SK-N-SH (cell line): ENCODE measurements at regions not wholly inside any gene's neighbourhood (a gene's known extent, or its start where the extent isn't known, plus 50 kb on each side); places are given as distances from the start of the nearest gene placed in this dataset.

Experiments used
- CTCF ChIA-PET: fragments of 300-600, 350-600 bp; formaldehyde crosslinking; extraction: SDS; loops from one replicate; lab custom pipeline; 2021; lab: Yijun Ruan, JAX
- POLR2A ChIA-PET: fragments of 350-600 bp; sonication (Branson Sonifier 250); formaldehyde crosslinking; extraction: SDS; loops from one replicate; lab custom pipeline; 2020; ENCODE audit warnings: antibody characterized with exemption, inconsistent platforms; lab: Yijun Ruan, JAX
- DNase-seq: peaks from one replicate; pipeline ENCODE4 v3.0.0; 2012
- H2AFZ ChIP-seq: fragments of 200-600 bp; sonication (generic); 2 replicates; pipeline ENCODE4 v1.8.1; 2016; ENCODE audit warnings: antibody characterized with exemption, mild to moderate bottlenecking, low read depth
- H3F3A ChIP-seq: fragments of 200-600 bp; sonication (generic); replicated peaks from 2 replicates; pipeline ENCODE3; 2016; ENCODE audit warnings: antibody characterized with exemption, mild to moderate bottlenecking; ENCODE audit not compliant: insufficient read depth
- H3K27ac ChIP-seq, 2 experiments: fragments of 200-500 bp in 1 of 2; fragments of 200-600 bp in 1 of 2; sonication (Bioruptor generic) in 1 of 2; sonication (generic), shearing (Covaris generic) in 1 of 2; 2 replicates each; pipeline versions ENCODE4 v1.5.1 to v1.6.1; 2014 to 2016; ENCODE audit warnings: low read depth in 2 of 2, inconsistent platforms in 1 of 2, low read length in 1 of 2, mild to moderate bottlenecking in 1 of 2, mixed read lengths in 1 of 2
- H3K27me3 ChIP-seq: fragments of 200-600 bp; sonication (generic), shearing (Covaris generic); 2 replicates; pipeline ENCODE4 v1.6.1; 2016; ENCODE audit warnings: mixed run types; ENCODE audit not compliant: insufficient read depth
- H3K36me3 ChIP-seq, 2 experiments: fragments of 200-500 bp in 1 of 2; fragments of 200-600 bp in 1 of 2; sonication (Bioruptor generic) in 1 of 2; sonication (generic) in 1 of 2; replicated peaks in 1 of 2; 2 replicates each; pipeline versions ENCODE3 to v1.5.1; 2014 to 2016; ENCODE audit warnings: low read length in 1 of 2, mild to moderate bottlenecking in 1 of 2; ENCODE audit not compliant: insufficient read depth in 2 of 2, control insufficient read depth in 1 of 2
- H3K4me1 ChIP-seq, 2 experiments: fragments of 200-500 bp in 1 of 2; fragments of 200-600 bp in 1 of 2; sonication (Bioruptor generic) in 1 of 2; sonication (generic), shearing (Covaris generic) in 1 of 2; 2 replicates each; pipeline versions ENCODE4 v1.5.1 to v1.6.1; 2014 to 2016; ENCODE audit warnings: low read depth in 1 of 2, low read length in 1 of 2, mixed run types in 1 of 2; ENCODE audit not compliant: insufficient read depth in 2 of 2, control insufficient read depth in 1 of 2
- H3K4me2 ChIP-seq: fragments of 200-600 bp; sonication (generic), shearing (Covaris generic); 2 replicates; pipeline ENCODE4 v1.6.1; 2017; ENCODE audit warnings: mixed run types
- H3K4me3 ChIP-seq, 2 experiments: fragments of 200-500 bp in 1 of 2; fragments of 200-600 bp in 1 of 2; sonication (Bioruptor generic) in 1 of 2; sonication (generic), shearing (Covaris generic) in 1 of 2; 2 replicates each; pipeline versions ENCODE4 v1.5.1 to v1.8.1; 2014 to 2016; ENCODE audit warnings: low read depth in 2 of 2, inconsistent platforms in 1 of 2, low read length in 1 of 2, mild to moderate bottlenecking in 1 of 2, mixed read lengths in 1 of 2, moderate library complexity in 1 of 2
- H3K79me2 ChIP-seq: fragments of 200-600 bp; sonication (generic); 2 replicates; pipeline ENCODE4 v1.8.1; 2017; ENCODE audit warnings: mild to moderate bottlenecking; ENCODE audit not compliant: insufficient read depth
- H3K9ac ChIP-seq: fragments of 200-600 bp; sonication (generic); 2 replicates; pipeline ENCODE4 v1.6.1; 2017; ENCODE audit warnings: mixed run types
- H3K9me2 ChIP-seq: fragments of 200-600 bp; sonication (generic); 2 replicates; pipeline ENCODE4 v1.6.1; 2017; ENCODE audit warnings: mixed run types
- H3K9me3 ChIP-seq: fragments of 200-600 bp; sonication (generic); 2 replicates; pipeline ENCODE4 v1.6.1; 2017; ENCODE audit warnings: mixed run types, mild to moderate bottlenecking, moderate library complexity
- H4K20me1 ChIP-seq: fragments of 200-600 bp; sonication (generic); 2 replicates; pipeline ENCODE4 v1.6.1; 2017; ENCODE audit warnings: mild to moderate bottlenecking, mixed run types; ENCODE audit not compliant: insufficient read depth
- CHD2 ChIP-seq: fragments of 150-350 bp; IDR thresholded peaks from 2 replicates; pipeline ENCODE4 v1.6.1; 2018; ENCODE audit warnings: low read length; ENCODE audit not compliant: partially characterized antibody
- CTCF ChIP-seq: fragments of 200-600 bp; sonication (generic); IDR thresholded peaks from 2 replicates; pipeline ENCODE4 v1.6.1; 2017; ENCODE audit warnings: antibody characterized with exemption, mild to moderate bottlenecking, moderate library complexity
- ELF1 ChIP-seq: IDR thresholded peaks from 2 replicates; pipeline ENCODE4 v1.4.0; 2012
- EZH2phosphoT487 ChIP-seq: fragments of 200-600 bp; sonication (generic); IDR thresholded peaks from 2 replicates; pipeline ENCODE4 v1.6.1; 2017; ENCODE audit warnings: low read depth, mixed run types, mild to moderate bottlenecking, antibody characterized with exemption, moderate library complexity, borderline replicate concordance
- FOXJ3 ChIP-seq: sonication (generic); formaldehyde crosslinking; IDR thresholded peaks from 2 replicates; pipeline ENCODE4 v1.5.1; 2020; ENCODE audit warnings: mild to moderate bottlenecking, missing genetic modification reagents
- FOXM1 ChIP-seq: IDR thresholded peaks from 2 replicates; pipeline ENCODE4 v1.4.0; 2012; ENCODE audit warnings: low read depth, mild to moderate bottlenecking
- GABPA ChIP-seq: IDR thresholded peaks from 2 replicates; pipeline ENCODE4 v1.4.0; 2012; ENCODE audit warnings: low read depth, mild to moderate bottlenecking
- NFIC ChIP-seq: IDR thresholded peaks from 2 replicates; pipeline ENCODE4 v1.4.0; 2012; ENCODE audit warnings: borderline replicate concordance
- POLR2AphosphoS5 ChIP-seq: IDR thresholded peaks from 2 replicates; pipeline ENCODE4 v1.6.1; 2012; ENCODE audit warnings: low read depth, low read length
- RAD21 ChIP-seq: IDR thresholded peaks from 2 replicates; pipeline ENCODE4 v1.6.1; 2012; ENCODE audit warnings: mild to moderate bottlenecking, low read length
- RCOR1 ChIP-seq: fragments of 150-350 bp; IDR thresholded peaks from 2 replicates; pipeline ENCODE4 v1.6.1; 2017; ENCODE audit warnings: antibody characterized with exemption, low read length
- RFX5 ChIP-seq: IDR thresholded peaks from 2 replicates; pipeline ENCODE4 v1.6.1; 2012; ENCODE audit warnings: mild to moderate bottlenecking, improper control_type of control experiment, low read length
- SMC3 ChIP-seq: IDR thresholded peaks from 2 replicates; pipeline ENCODE4 v1.6.1; 2012; ENCODE audit warnings: low read depth, low read length, improper control_type of control experiment
- TAF1 ChIP-seq: IDR thresholded peaks from 2 replicates; pipeline ENCODE4 v1.6.1; 2012; ENCODE audit warnings: low read depth, mild to moderate bottlenecking, low read length, moderate library complexity, borderline replicate concordance
- TCF12 ChIP-seq: IDR thresholded peaks from 2 replicates; pipeline ENCODE4 v1.4.0; 2012
- YY1 ChIP-seq: IDR thresholded peaks from 2 replicates; pipeline ENCODE4 v1.4.0; 2012; ENCODE audit warnings: low read depth, mild to moderate bottlenecking
- ZBTB33 ChIP-seq: IDR thresholded peaks from 2 replicates; pipeline ENCODE4 v1.4.0; 2012; ENCODE audit warnings: low read depth, borderline replicate concordance
- WGBS: methylation state at CpG from one replicate; pipeline ENCODE4 v1.1.6; 2017; ENCODE audit warnings: low lambda C conversion rate; 5-methylcytosine and 5-hydroxymethylcytosine counted together
- TF ChIP-seq, protein P1 (sequence below): fragments of 150-350 bp; IDR thresholded peaks from 2 replicates; pipeline ENCODE4 v1.6.1; 2017; ENCODE audit warnings: antibody characterized with exemption, low read length, low read depth, borderline replicate concordance

DNA sequence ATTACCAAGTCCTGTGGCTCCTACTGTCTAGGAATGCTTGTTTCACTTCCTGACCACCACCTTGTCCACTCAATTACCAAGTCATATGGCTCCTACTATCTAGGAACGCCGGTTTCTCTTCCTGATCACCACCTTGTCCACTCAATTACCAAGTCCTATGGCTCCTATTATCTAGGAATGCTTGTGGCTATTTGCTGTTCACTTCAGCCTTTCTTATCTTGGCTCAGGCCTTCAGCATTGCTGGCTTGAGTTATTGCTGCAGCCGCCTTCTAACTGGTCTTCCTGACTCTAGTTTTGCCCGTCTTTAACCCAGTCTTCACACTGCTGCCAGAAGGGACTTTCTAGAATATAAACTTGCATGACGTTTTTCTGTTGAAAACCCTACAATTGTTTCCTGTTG is 82.5 kb upstream of the GAREM1 start:
- no peaks in the 10 kb centered on the region for H3F3A ChIP-seq
- H3K4me2 ChIP-seq, result no peak overlapping the region
- no peaks in the 10 kb centered on the region for H3K9me3 ChIP-seq
- CTCF ChIA-PET, result interaction anchor here (0.7 to 10.9 kb wide), 12 partner anchors 11 to 424 kb away, joined by 3 to 182 read pairs (median 6); partner anchors contain the start of gene GAREM1
- H3K9ac ChIP-seq, result no peak overlapping the region
- no peak overlapping the region for H3K4me3 ChIP-seq
- no peaks in the 10 kb centered on the region for H4K20me1 ChIP-seq
- POLR2A ChIA-PET, result no interaction called here
- no peak overlapping the region for H3K27ac ChIP-seq
- WGBS, result 52% methylated on average over 5 of the region's 5 CpGs
- H3K36me3 ChIP-seq, result no peaks in the 10 kb centered on the region
- no peaks in the 10 kb centered on the region for H3K9me2 ChIP-seq
- H2AFZ ChIP-seq, result no peak overlapping the region
- TF ChIP-seq FOXM1 (no peak), RFX5 (no peak), TAF1 (no peak), RCOR1 (no peak), YY1 (no peak), GABPA (no peak), FOXJ3 (CRISPR knock-in tag) (no peak), ZBTB33 (no peak), RAD21 (no peak), EZH2phosphoT487 (no peak), SMC3 (no peak), CHD2 (no peak), POLR2AphosphoS5 (no peak), NFIC (no peak), ELF1 (no peak), TCF12 (no peak)
- TF ChIP-seq, protein P1, sequence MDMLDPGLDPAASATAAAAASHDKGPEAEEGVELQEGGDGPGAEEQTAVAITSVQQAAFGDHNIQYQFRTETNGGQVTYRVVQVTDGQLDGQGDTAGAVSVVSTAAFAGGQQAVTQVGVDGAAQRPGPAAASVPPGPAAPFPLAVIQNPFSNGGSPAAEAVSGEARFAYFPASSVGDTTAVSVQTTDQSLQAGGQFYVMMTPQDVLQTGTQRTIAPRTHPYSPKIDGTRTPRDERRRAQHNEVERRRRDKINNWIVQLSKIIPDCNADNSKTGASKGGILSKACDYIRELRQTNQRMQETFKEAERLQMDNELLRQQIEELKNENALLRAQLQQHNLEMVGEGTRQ, result no peak
- H3K27me3 ChIP-seq, result no peaks in the 10 kb centered on the region
- no peak for DNase-seq
- no peaks in the 10 kb centered on the region for H3K79me2 ChIP-seq
- no peaks in the 10 kb centered on the region for H3K4me1 ChIP-seq

- Histone ChIP-seq H4K20me1 (no peaks in the 10 kb centered on the region), H3K27ac (no peak overlapping the region), H3K9me3 (no peaks in the 10 kb centered on the region), H3F3A (no peaks in the 10 kb centered on the region), H3K79me2 (no peaks in the 10 kb centered on the region), H3K4me1 (no peaks in the 10 kb centered on the region), H3K36me3 (no peaks in the 10 kb centered on the region), H3K9me2 (no peaks in the 10 kb centered on the region), H2AFZ (no peak overlapping the region), H3K4me2 (no peak overlapping the region)
- POLR2A ChIA-PET, result no interaction called here
- WGBS, result 62% methylated on average over 4 of the region's 4 CpGs
- peak; percentile 83 for TF ChIP-seq SMC3
- TF ChIP-seq CTCF, result peak; percentile 62
- no peak for TF ChIP-seq POLR2AphosphoS5
- peak; percentile 78 for TF ChIP-seq RAD21
- TF ChIP-seq, all 33 proteins: peak for 3
- Histone ChIP-seq H3K4me3 (no peak overlapping the region; a peak in 1 of 4 replicates), H3K27me3 (no peaks in the 10 kb centered on the region), H3K9ac (no peak overlapping the region)
- CTCF ChIA-PET, result interaction anchor here (0.6 to 10.9 kb wide), 18 partner anchors 10 to 423 kb away, joined by 3 to 182 read pairs (median 4); partner anchors contain the start of gene GAREM1
- DNase-seq, result peak; percentile 51
Observed at GRCh38 chr18:32552421-32553030, 81.8 kb upstream of the GAREM1 start.
